HepG2 (cell line): ENCODE measurements at regions not wholly inside any gene's neighbourhood (a gene's known extent, or its start where the extent isn't known, plus 50 kb on each side); places are given as distances from the start of the nearest gene placed in this dataset.

ENCODE experiments used
- DNMT1 ChIP-seq: sonication (generic); formaldehyde crosslinking; IDR thresholded peaks from 2 replicates; pipeline ENCODE4 v1.5.1; 2020; ENCODE audit warnings: mild to moderate bottlenecking, missing genetic modification reagents
- KAT7 ChIP-seq: IDR thresholded peaks from 2 replicates; pipeline ENCODE4 v1.6.1; 2018; ENCODE audit warnings: borderline replicate concordance, missing compliant biosample characterization
- PCBP1 ChIP-seq: fragments of 200-400 bp; formaldehyde crosslinking; IDR thresholded peaks from 2 replicates; pipeline ENCODE4 v1.6.1; 2017; ENCODE audit warnings: mild to moderate bottlenecking, low read depth, low read length, borderline replicate concordance
- RXRB ChIP-seq: IDR thresholded peaks from 2 replicates; pipeline ENCODE4 v1.6.1; 2016; ENCODE audit warnings: borderline replicate concordance, missing genetic modification reagents, missing compliant biosample characterization
- SSRP1 ChIP-seq: IDR thresholded peaks from 2 replicates; pipeline ENCODE4 v1.6.1; 2016; ENCODE audit warnings: control low read depth
- TCF7L2 ChIP-seq: IDR thresholded peaks from 2 replicates; pipeline ENCODE4 v1.6.1; 2011; ENCODE audit warnings: mild to moderate bottlenecking, low read depth, low read length, moderate library complexity
- YY1 ChIP-seq: IDR thresholded peaks from 2 replicates; pipeline ENCODE4 v1.6.1; 2011; ENCODE audit warnings: low read length, low read depth, moderate library complexity, mild to moderate bottlenecking; ENCODE audit not compliant: insufficient read depth, insufficient replicate concordance
- ZC3H13 ChIP-seq: sonication (generic); formaldehyde crosslinking; IDR thresholded peaks from 2 replicates; pipeline ENCODE4 v1.8.1; 2023; ENCODE audit warnings: mild to moderate bottlenecking, missing genetic modification reagents, moderate library complexity
- ZFP1 ChIP-seq: IDR thresholded peaks from 2 replicates; pipeline ENCODE4 v1.6.1; 2016
- ZMYM3 ChIP-seq: sonication (generic); formaldehyde crosslinking; IDR thresholded peaks from 2 replicates; pipeline ENCODE4 v1.5.1; 2020; ENCODE audit warnings: mild to moderate bottlenecking, missing genetic modification reagents
- ZNF101 ChIP-seq: sonication (generic); formaldehyde crosslinking; IDR thresholded peaks from 2 replicates; pipeline ENCODE4 v1.4.0; 2020; ENCODE audit warnings: mild to moderate bottlenecking, low read depth, missing genetic modification reagents, borderline replicate concordance
- TF ChIP-seq, protein P1 (sequence below): sonication (generic); formaldehyde crosslinking; IDR thresholded peaks from 2 replicates; pipeline ENCODE4 v1.5.0; 2020; ENCODE audit warnings: mild to moderate bottlenecking, missing genetic modification reagents, borderline replicate concordance
- TF ChIP-seq, protein P2 (sequence below): sonication (generic); formaldehyde crosslinking; IDR thresholded peaks from 2 replicates; pipeline ENCODE4 v1.4.0; 2020; ENCODE audit warnings: missing genetic modification reagents
- TF ChIP-seq, protein P3 (sequence below): IDR thresholded peaks from 2 replicates; pipeline ENCODE4 v1.6.1; 2016; ENCODE audit warnings: mild to moderate bottlenecking
- TF ChIP-seq, protein P4 (sequence below): sonication (generic); formaldehyde crosslinking; IDR thresholded peaks from 2 replicates; pipeline ENCODE4 v1.4.0; 2020; ENCODE audit warnings: missing genetic modification reagents, borderline replicate concordance
- TF ChIP-seq, protein P5 (sequence below): sonication (generic); formaldehyde crosslinking; IDR thresholded peaks from 2 replicates; pipeline ENCODE4 v1.4.0; 2020; ENCODE audit warnings: mild to moderate bottlenecking, missing genetic modification reagents
- TF ChIP-seq, protein P6 (sequence below): sonication (generic); formaldehyde crosslinking; IDR thresholded peaks from 2 replicates; pipeline ENCODE4 v1.4.0; 2020; ENCODE audit warnings: missing genetic modification reagents; ENCODE audit errors: not compliant biosample characterization

DNA sequence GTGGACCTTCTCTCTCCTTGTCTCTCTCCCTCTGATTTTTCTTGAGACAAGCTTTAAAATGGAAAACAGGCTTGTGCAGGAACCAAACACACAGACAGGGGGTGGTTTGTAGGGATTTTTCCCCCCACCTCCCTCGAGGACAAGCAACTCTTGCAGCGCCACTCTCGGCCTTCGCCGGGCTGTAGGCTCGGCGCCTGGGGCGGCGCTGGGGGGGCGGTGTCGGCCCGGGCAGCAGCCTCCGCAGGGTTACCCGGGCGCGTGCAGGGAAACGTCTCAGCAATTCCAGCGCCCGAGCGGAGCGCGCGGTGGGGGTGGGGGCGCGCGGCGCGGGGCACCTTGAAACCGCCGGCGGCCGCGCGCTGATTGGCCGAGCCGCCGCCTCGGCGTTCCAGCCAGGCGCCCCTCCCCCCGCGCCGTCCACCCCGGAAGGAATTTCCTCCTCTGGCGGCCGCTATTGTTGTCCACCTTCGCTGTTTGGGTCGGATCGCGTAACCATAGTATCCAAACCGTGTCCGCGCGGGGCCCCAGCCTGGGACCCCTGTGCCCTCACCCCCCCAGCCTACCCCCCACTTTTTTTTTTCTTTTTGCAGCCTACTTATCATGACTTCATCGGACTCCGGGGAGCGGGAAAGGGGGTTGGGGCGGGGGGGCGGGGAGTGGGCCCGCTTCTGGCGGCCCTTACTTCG is 59.8 kb upstream of the ACOT11 start (continued):
- TF ChIP-seq, protein P1, sequence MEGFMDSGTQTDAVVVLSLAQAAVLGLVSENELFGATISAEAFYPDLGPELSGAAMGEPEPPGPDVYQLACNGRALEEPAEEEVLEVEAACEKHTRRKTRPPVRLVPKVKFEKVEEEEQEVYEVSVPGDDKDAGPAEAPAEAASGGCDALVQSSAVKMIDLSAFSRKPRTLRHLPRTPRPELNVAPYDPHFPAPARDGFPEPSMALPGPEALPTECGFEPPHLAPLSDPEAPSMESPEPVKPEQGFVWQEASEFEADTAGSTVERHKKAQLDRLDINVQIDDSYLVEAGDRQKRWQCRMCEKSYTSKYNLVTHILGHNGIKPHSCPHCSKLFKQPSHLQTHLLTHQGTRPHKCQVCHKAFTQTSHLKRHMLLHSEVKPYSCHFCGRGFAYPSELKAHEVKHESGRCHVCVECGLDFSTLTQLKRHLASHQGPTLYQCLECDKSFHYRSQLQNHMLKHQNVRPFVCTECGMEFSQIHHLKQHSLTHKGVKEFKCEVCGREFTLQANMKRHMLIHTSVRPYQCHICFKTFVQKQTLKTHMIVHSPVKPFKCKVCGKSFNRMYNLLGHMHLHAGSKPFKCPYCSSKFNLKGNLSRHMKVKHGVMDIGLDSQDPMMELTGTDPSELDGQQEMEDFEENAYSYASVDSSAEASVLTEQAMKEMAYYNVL: peak; percentile 43; the same call in 1 of the 2 replicates
- TF ChIP-seq, protein P2, sequence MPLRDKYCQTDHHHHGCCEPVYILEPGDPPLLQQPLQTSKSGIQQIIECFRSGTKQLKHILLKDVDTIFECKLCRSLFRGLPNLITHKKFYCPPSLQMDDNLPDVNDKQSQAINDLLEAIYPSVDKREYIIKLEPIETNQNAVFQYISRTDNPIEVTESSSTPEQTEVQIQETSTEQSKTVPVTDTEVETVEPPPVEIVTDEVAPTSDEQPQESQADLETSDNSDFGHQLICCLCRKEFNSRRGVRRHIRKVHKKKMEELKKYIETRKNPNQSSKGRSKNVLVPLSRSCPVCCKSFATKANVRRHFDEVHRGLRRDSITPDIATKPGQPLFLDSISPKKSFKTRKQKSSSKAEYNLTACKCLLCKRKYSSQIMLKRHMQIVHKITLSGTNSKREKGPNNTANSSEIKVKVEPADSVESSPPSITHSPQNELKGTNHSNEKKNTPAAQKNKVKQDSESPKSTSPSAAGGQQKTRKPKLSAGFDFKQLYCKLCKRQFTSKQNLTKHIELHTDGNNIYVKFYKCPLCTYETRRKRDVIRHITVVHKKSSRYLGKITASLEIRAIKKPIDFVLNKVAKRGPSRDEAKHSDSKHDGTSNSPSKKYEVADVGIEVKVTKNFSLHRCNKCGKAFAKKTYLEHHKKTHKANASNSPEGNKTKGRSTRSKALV: peak; percentile 56
- TF ChIP-seq, protein P3, sequence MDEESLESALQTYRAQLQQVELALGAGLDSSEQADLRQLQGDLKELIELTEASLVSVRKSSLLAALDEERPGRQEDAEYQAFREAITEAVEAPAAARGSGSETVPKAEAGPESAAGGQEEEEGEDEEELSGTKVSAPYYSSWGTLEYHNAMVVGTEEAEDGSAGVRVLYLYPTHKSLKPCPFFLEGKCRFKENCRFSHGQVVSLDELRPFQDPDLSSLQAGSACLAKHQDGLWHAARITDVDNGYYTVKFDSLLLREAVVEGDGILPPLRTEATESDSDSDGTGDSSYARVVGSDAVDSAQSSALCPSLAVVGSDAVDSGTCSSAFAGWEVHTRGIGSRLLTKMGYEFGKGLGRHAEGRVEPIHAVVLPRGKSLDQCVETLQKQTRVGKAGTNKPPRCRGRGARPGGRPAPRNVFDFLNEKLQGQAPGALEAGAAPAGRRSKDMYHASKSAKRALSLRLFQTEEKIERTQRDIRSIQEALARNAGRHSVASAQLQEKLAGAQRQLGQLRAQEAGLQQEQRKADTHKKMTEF (CRISPR knock-in tag): peak; percentile 66; the same call in 1 of the 2 replicates
- TF ChIP-seq, protein P4, sequence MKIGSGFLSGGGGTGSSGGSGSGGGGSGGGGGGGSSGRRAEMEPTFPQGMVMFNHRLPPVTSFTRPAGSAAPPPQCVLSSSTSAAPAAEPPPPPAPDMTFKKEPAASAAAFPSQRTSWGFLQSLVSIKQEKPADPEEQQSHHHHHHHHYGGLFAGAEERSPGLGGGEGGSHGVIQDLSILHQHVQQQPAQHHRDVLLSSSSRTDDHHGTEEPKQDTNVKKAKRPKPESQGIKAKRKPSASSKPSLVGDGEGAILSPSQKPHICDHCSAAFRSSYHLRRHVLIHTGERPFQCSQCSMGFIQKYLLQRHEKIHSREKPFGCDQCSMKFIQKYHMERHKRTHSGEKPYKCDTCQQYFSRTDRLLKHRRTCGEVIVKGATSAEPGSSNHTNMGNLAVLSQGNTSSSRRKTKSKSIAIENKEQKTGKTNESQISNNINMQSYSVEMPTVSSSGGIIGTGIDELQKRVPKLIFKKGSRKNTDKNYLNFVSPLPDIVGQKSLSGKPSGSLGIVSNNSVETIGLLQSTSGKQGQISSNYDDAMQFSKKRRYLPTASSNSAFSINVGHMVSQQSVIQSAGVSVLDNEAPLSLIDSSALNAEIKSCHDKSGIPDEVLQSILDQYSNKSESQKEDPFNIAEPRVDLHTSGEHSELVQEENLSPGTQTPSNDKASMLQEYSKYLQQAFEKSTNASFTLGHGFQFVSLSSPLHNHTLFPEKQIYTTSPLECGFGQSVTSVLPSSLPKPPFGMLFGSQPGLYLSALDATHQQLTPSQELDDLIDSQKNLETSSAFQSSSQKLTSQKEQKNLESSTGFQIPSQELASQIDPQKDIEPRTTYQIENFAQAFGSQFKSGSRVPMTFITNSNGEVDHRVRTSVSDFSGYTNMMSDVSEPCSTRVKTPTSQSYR (CRISPR knock-in tag): peak; percentile 99
- TF ChIP-seq YY1 (peak; percentile 74), ZMYM3 (CRISPR knock-in tag) (no peak), TCF7L2 (no peak), ZNF101 (CRISPR knock-in tag) (no peak), ZFP1 (no peak), KAT7 (no peak), RXRB (CRISPR knock-in tag) (no peak), SSRP1 (CRISPR knock-in tag) (no peak), PCBP1 (0 out of 2 replicates have a peak, but pooled peaks have one; percentile 46), DNMT1 (CRISPR knock-in tag) (no peak), ZC3H13 (CRISPR knock-in tag) (no peak)
- TF ChIP-seq, protein P5, sequence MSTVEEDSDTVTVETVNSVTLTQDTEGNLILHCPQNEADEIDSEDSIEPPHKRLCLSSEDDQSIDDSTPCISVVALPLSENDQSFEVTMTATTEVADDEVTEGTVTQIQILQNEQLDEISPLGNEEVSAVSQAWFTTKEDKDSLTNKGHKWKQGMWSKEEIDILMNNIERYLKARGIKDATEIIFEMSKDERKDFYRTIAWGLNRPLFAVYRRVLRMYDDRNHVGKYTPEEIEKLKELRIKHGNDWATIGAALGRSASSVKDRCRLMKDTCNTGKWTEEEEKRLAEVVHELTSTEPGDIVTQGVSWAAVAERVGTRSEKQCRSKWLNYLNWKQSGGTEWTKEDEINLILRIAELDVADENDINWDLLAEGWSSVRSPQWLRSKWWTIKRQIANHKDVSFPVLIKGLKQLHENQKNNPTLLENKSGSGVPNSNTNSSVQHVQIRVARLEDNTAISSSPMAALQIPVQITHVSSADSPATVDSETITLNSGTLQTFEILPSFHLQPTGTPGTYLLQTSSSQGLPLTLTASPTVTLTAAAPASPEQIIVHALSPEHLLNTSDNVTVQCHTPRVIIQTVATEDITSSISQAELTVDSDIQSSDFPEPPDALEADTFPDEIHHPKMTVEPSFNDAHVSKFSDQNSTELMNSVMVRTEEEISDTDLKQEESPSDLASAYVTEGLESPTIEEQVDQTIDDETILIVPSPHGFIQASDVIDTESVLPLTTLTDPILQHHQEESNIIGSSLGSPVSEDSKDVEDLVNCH (CRISPR knock-in tag): no peak
- TF ChIP-seq, protein P6, sequence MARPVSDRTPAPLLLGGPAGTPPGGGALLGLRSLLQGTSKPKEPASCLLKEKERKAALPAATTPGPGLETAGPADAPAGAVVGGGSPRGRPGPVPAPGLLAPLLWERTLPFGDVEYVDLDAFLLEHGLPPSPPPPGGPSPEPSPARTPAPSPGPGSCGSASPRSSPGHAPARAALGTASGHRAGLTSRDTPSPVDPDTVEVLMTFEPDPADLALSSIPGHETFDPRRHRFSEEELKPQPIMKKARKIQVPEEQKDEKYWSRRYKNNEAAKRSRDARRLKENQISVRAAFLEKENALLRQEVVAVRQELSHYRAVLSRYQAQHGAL (CRISPR knock-in tag): no peak
